GM19240 (cell line): ENCODE measurements at regions not wholly inside any gene's neighbourhood (a gene's known extent, or its start where the extent isn't known, plus 50 kb on each side); places are given as distances from the start of the nearest gene placed in this dataset.

Experiments
- DNase-seq: peaks from one replicate; pipeline ENCODE4 v3.0.0; 2011; ENCODE audit warnings: low spot score; ENCODE audit not compliant: insufficient read length

- DNase-seq: no peak
Measured at GRCh38 chr4:171636606-171637005, 176.6 kb upstream of the GALNTL6 start.

- no peak for DNase-seq
Measured at GRCh38 chr4:171629737-171630136, 183.5 kb upstream of the GALNTL6 start.

DNA sequence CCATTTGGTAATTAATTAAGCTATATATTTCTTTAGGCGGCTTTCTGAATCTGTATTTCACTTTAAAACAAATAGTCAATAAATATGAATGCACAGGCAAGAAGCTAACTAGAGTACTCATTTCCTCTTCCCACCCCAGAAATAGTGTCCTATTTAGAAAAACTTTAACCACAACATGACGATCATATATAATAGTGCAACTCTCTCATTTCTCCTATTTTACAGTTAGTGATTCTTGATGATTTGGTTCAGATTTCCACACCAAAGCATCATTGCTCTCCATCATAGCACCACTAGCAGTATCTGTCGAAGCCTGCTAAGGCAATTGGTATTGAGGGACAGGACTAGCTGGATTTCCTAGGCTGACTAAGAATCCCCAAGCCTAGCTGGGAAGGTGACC is 184.0 kb upstream of the GALNTL6 start:
- DNase-seq: no peak

- DNase-seq: no peak
Measured at GRCh38 chr4:171626554-171626953, 186.7 kb upstream of the GALNTL6 start.

DNA sequence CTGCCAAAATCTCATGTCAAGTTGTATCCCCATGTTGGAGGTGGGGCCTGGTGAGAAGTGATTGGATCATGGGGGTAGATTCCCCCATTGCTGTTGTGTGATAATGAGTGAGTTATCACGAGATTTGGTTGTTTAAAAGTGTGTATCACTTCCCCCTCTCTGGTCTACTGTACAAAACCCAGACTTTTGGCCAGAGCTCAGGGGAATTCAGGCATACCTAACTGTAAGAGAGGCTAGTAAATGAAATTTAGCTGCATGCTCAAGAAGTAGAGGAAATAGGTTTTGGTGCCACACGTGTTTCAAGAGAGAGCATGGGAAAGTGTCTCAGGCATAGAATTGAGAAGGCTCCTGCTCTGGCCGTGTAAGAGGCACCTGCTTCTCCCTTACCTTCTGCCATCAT is 190.5 kb upstream of the GALNTL6 start:
- DNase-seq: no peak

DNA sequence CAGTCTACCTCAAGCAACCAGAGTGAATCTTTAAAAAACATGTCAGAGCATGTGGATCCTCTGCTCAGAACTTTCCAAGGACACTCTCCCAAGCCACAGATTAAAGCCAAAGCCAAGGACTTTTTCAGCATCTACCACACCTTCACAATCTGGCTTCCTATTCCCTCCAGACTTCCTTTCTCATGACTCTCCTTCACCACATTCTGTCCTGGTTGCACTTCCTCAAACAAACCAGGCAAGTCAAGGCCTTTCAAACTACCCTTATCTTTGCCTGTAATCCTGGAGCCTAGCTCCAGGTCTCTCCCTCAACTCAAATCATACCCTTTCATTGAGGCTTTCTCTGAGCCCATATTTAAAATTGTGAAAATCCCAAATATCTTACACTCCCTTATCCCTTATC is 191.6 kb upstream of the GALNTL6 start:
- no peak for DNase-seq

DNA sequence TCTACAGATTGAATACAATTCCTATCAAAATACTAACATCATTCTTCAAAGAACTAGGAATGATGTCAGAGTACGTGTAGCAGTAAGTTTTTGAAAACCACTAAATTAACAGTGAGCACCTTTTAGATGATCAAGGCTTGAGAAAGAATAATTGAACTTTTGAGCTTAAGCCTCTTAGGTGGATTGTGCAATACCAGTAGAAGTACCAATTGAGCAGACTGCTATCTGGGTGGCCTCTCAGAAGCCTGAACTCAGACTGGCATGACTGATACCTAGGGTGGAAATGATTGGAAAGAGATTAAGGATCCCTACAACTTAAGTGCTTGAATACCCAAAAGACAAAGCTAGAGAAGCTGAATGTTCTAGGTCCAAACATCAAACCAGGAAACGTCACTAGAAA is 200.3 kb upstream of the GALNTL6 start:
- no peak for DNase-seq

DNA sequence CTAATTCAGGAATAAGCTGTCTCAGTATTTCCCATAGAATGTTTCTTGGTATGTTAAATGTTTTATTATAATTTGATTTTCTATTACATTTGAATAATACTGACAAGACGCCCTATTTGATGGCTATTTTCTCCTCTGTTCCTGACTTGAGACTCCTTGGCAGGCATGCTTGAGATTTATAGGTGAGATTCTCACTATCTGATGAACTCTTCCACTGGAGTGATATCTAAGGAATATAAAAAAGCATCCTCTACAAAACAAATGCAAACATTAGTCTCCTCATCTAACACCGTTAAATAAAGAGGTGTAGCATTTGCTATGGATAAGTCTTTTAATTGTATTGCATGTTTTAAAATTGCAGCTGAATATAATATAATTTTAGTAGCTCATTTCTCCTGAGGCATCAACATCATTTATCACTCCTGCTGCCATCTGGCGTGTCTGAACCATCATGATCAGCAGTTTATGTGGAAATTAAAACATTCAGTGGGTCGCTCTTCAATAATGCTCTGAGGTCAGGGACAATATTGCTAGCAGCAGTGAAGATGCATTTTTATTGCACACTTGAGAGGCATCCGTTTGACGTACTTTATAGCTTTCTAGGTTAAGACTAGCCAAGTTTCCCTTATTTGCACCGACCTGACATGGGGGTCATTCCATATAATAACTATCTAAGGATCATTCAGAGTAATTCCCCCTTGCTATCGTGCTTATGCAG is 210.4 kb upstream of the GALNTL6 start:
- DNase-seq: no peak

DNA sequence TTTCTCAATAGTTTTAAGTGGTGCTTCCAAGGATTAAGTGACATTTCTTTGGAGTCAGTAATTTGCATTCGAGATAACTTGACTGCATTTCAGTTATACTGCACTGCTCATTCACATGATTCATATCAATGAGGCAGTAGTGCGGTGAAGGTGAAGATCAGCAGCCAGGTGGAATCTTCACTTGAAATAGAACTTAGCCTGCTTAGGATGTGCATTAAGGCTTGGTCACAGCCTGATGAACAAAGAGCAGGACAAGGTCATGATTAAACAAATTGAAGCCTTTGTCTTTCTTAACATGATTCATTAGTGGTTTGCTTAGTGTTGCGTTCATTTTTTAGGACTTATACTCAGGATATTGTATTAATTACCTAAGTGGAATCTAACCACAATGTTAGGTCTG is 212.1 kb upstream of the GALNTL6 start:
- DNase-seq: no peak

GRCh38 chr4:171599628-171600027 is 213.6 kb upstream of the GALNTL6 start:
- DNase-seq: no peak

GRCh38 chr4:171594293-171594692 is 218.9 kb upstream of the GALNTL6 start:
- DNase-seq: no peak

DNA sequence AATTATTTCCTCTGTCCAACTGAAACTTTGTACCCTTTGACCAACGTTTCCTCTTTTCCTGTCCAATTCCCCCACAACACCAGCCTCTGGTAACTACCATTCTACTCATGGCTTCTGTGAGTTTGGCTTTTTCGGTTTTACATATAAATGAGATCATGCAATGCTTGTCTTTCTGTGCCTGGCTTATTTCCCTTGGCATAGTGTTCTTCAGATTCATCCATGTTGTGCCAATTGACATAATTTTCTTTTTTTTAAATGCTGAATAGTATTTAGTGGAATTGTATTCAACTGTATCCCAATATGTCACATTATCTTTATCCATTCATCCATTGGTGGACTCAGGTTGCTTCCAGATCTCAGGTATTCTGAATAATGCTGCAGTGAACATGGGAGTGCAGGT is 222.5 kb upstream of the GALNTL6 start:
- no peak for DNase-seq

- DNase-seq: no peak
Measured at GRCh38 chr4:171588764-171589163, 224.4 kb upstream of the GALNTL6 start.

- no peak for DNase-seq
Measured at GRCh38 chr4:171588051-171588545, 225.1 kb upstream of the GALNTL6 start.

- no peak for DNase-seq
Measured at GRCh38 chr4:171583790-171584189, 229.4 kb upstream of the GALNTL6 start.

GRCh38 chr4:171582961-171583581 is 230.1 kb upstream of the GALNTL6 start:
- DNase-seq: no peak

DNA sequence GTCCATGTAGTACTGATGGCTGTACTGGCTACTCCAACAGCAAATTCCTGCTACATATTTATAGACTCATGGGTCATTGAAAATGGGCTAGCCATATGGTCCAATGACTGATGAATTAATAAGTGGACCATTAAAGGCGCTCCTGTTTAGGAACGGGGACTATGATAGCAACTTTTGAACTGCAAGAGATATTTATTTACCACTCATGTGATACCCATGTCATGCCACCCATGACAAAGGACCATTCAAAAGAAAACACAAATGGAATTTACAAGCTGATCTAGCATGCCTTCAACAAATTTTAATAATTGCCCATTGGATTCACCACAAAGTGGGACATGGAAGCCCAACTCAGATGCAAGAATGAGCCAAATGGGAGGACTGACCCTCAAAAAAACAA is 240.0 kb upstream of the GALNTL6 start:
- DNase-seq: no peak

GRCh38 chr4:171565130-171565788 is 247.9 kb upstream of the GALNTL6 start:
- no peak for DNase-seq

DNA sequence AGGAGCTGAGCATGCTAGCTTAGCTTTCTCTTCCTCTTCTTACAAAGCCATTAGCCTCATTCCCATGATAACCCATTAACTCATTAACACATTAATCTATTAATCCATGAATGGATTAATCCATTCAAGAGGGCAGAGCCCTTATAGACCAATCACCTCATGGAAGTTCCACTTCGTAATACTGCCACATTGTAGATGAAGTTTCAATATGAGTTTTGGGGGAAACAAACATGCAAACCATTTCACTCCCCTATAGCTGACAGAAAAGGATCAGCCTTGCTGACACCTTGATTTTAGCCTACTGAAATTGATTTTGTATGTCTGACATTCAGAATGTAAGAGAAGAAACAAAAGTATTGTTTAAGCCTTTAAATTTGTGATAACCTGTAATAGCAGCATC is 251.8 kb upstream of the GALNTL6 start:
- no peak for DNase-seq

- DNase-seq: no peak
Measured at GRCh38 chr4:171553961-171554360, 259.2 kb upstream of the GALNTL6 start.

DNA sequence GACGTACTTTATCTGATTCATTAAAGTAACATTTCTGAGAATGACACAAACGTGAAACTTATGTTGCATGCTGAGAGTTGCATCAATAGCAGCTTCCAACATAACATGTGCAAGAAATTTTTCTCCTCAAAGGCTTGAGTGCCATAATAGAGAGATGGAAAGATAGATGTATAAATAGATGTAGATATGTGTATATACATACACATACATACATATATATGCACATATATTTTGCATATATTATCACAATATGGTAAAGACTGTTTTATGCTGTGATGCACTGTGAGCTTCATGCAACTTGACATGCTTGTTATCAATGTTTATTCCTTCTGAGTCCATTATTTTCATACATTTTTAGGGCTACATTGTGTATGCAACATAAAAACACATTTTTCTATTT is 270.6 kb upstream of the GALNTL6 start:
- no peak for DNase-seq

GRCh38 chr4:171538601-171539100 is 274.6 kb upstream of the GALNTL6 start:
- DNase-seq: no peak
